Fibroblast of lung (primary cell): ENCODE measurements at regions not wholly inside any gene's neighbourhood (a gene's known extent, or its start where the extent isn't known, plus 50 kb on each side); places are given as distances from the start of the nearest gene placed in this dataset.

Experiments
- DNase-seq, 2 donors: peaks; one replicate each; pipeline versions ENCODE4 v3.0.0 to v3.0.0-alpha.2; 2010; ENCODE audit warnings: low read depth in 2 of 2
- H2AFZ ChIP-seq: 2 replicates; pipeline ENCODE4 v1.5.1; 2012; ENCODE audit warnings: low read length, control low read depth, inconsistent platforms
- H3K27ac ChIP-seq: 2 replicates; pipeline ENCODE4 v1.5.1; 2011; ENCODE audit warnings: low read length, control low read depth; ENCODE audit not compliant: insufficient read depth
- H3K27me3 ChIP-seq: 2 replicates; pipeline ENCODE4 v1.5.1; 2011; ENCODE audit warnings: mild to moderate bottlenecking, low read length; ENCODE audit not compliant: control insufficient read depth, insufficient read depth
- H3K36me3 ChIP-seq: 2 replicates; pipeline ENCODE4 v1.5.1; 2011; ENCODE audit warnings: low read length; ENCODE audit not compliant: control insufficient read depth, insufficient read depth
- H3K4me1 ChIP-seq: 2 replicates; pipeline ENCODE4 v1.5.1; 2011; ENCODE audit warnings: low read length; ENCODE audit not compliant: control insufficient read depth, insufficient read depth; ENCODE audit errors: extremely low read depth
- H3K4me2 ChIP-seq: 2 replicates; pipeline ENCODE4 v1.5.1; 2011; ENCODE audit warnings: low read length, control low read depth; ENCODE audit not compliant: insufficient read depth; ENCODE audit errors: extremely low read depth
- H3K4me3 ChIP-seq, 4 experiments: fragments of 200-600 bp in 1 of 4; sonication (generic) in 1 of 4; replicated peaks in 1 of 4; 2 replicates each; pipeline ENCODE4 v1.5.1; 2011 to 2016; ENCODE audit warnings: low read length in 4 of 4, low read depth in 3 of 4, mild to moderate bottlenecking in 3 of 4, control low read depth in 2 of 4, inconsistent platforms in 1 of 4, mixed read lengths in 1 of 4; ENCODE audit not compliant: insufficient read depth in 1 of 4; ENCODE audit errors: control extremely low read depth in 1 of 4
- H3K79me2 ChIP-seq: 2 replicates; pipeline ENCODE4 v1.5.1; 2012; ENCODE audit warnings: mild to moderate bottlenecking, low read length, inconsistent platforms; ENCODE audit not compliant: control insufficient read depth, insufficient read depth
- H3K9ac ChIP-seq: 2 replicates; pipeline ENCODE4 v1.5.1; 2011; ENCODE audit warnings: mild to moderate bottlenecking, low read length, control low read depth; ENCODE audit not compliant: insufficient read depth
- H3K9me3 ChIP-seq: 2 replicates; pipeline ENCODE4 v1.5.1; 2012; ENCODE audit warnings: low read depth, low read length; ENCODE audit not compliant: control insufficient read depth, insufficient read depth
- H4K20me1 ChIP-seq: 2 replicates; pipeline ENCODE4 v1.5.1; 2011; ENCODE audit warnings: low read length; ENCODE audit not compliant: control insufficient read depth, insufficient read depth; ENCODE audit errors: extremely low read depth
- CTCF ChIP-seq, 2 donors: IDR thresholded peaks in 1 of 2; conservative IDR thresholded peaks in 1 of 2; 1 replicate in 1 of 2; 2 replicates in 1 of 2; pipeline ENCODE4 v1.5.1; 2011 to 2012; ENCODE audit warnings: low read length in 2 of 2, control low read depth in 1 of 2, inconsistent platforms in 1 of 2, low read depth in 1 of 2, mild to moderate bottlenecking in 1 of 2
- EZH2 ChIP-seq: IDR thresholded peaks from 2 replicates; pipeline ENCODE4 v1.5.1; 2012; ENCODE audit warnings: low read length, control low read depth, mild to moderate bottlenecking; ENCODE audit errors: missing control alignments

GRCh38 chr2:215619022-215619958 lies 183.4 kb upstream of the FN1 start:
- no peaks in the 10 kb centered on the region for H4K20me1 ChIP-seq
- no peaks in the 10 kb centered on the region for H3K9me3 ChIP-seq
- no peaks in the 10 kb centered on the region for H3K79me2 ChIP-seq
- no peak overlapping the region for H2AFZ ChIP-seq
- H3K9ac ChIP-seq, result no peak overlapping the region
- H3K27me3 ChIP-seq, result no peaks in the 10 kb centered on the region
- no peak overlapping the region for H3K4me2 ChIP-seq
- TF ChIP-seq CTCF (conservative IDR thresholded peaks at IDR 0.05 in 1 of 2, IDR thresholded peaks at IDR 0.05 in 1 of 2; ENCODE audit: low read depth in 1 of 2, low read length in 2 of 2) (no peak), EZH2 (no peak)
- no peak overlapping the region for H3K27ac ChIP-seq
- DNase-seq, result peak; percentile 65 to 94
- no peaks in the 10 kb centered on the region for H3K36me3 ChIP-seq
- peaks cover 2% of the 10 kb centered on the region for H3K4me1 ChIP-seq
- H3K4me3 ChIP-seq, result no peak overlapping the region

- no peaks in the 10 kb centered on the region for H3K9me3 ChIP-seq
- no peak overlapping the region for H3K4me3 ChIP-seq
- no peaks in the 10 kb centered on the region for H3K27me3 ChIP-seq
- H3K9ac ChIP-seq, result no peak overlapping the region
- H3K79me2 ChIP-seq, result no peaks in the 10 kb centered on the region
- H3K27ac ChIP-seq, result no peak overlapping the region
- TF ChIP-seq CTCF (conservative IDR thresholded peaks at IDR 0.05 in 1 of 2, IDR thresholded peaks at IDR 0.05 in 1 of 2; ENCODE audit: low read depth in 1 of 2, low read length in 2 of 2) (no peak), EZH2 (no peak)
- peaks cover 2% of the 10 kb centered on the region for H3K4me1 ChIP-seq
- no peak overlapping the region for H2AFZ ChIP-seq
- no peaks in the 10 kb centered on the region for H3K36me3 ChIP-seq
- no peaks in the 10 kb centered on the region for H4K20me1 ChIP-seq
- no peak for DNase-seq
- no peak overlapping the region for H3K4me2 ChIP-seq
Measured at GRCh38 chr2:215618145-215618544, 182.3 kb upstream of the FN1 start.

- Histone ChIP-seq H3K36me3 (no peaks in the 10 kb centered on the region), H3K4me3 (no peak overlapping the region), H2AFZ (no peak overlapping the region), H3K9ac (no peak overlapping the region), H3K4me1 (peaks cover 2% of the 10 kb centered on the region), H3K79me2 (no peaks in the 10 kb centered on the region), H4K20me1 (no peaks in the 10 kb centered on the region), H3K4me2 (no peak overlapping the region), H3K27me3 (no peaks in the 10 kb centered on the region), H3K9me3 (no peaks in the 10 kb centered on the region), H3K27ac (no peak overlapping the region)
- TF ChIP-seq EZH2, result no peak
- no peak for TF ChIP-seq CTCF (conservative IDR thresholded peaks at IDR 0.05 in 1 of 2, IDR thresholded peaks at IDR 0.05 in 1 of 2; ENCODE audit: low read depth in 1 of 2, low read length in 2 of 2)
- no peak for DNase-seq
Measured at GRCh38 chr2:215617060-215617824, 181.4 kb upstream of the FN1 start.
